SU-DHL-6 (cell line): ENCODE measurements at regions not wholly inside any gene's neighbourhood (a gene's known extent, or its start where the extent isn't known, plus 50 kb on each side); places are given as distances from the start of the nearest gene placed in this dataset.

ENCODE experiments used
- H2AFZ ChIP-seq: fragments of 200-600 bp; sonication (generic); 2 replicates; pipeline ENCODE4 v1.6.1; 2014; ENCODE audit warnings: low read depth, mild to moderate bottlenecking, moderate library complexity, mixed read lengths, antibody characterized with exemption, low read length; ENCODE audit not compliant: severe bottlenecking
- H3F3A ChIP-seq: fragments of 200-600 bp; shearing (Covaris generic); 2 replicates; pipeline ENCODE4 v1.6.0; 2016; ENCODE audit warnings: antibody characterized with exemption, mild to moderate bottlenecking; ENCODE audit not compliant: insufficient read depth
- H3K27ac ChIP-seq: fragments of 200-600 bp; sonication (generic); 2 replicates; pipeline ENCODE4 v1.5.1; 2016; ENCODE audit warnings: low read depth, mild to moderate bottlenecking, low read length, moderate library complexity, mixed read lengths
- H3K27me3 ChIP-seq: fragments of 200-600 bp; sonication (generic), shearing (Covaris generic); 2 replicates; pipeline ENCODE4 v1.6.0; 2014; ENCODE audit warnings: mild to moderate bottlenecking, low read length
- H3K36me3 ChIP-seq: fragments of 200-600 bp; sonication (generic); 2 replicates; pipeline ENCODE4 v1.6.1; 2014; ENCODE audit warnings: mild to moderate bottlenecking, low read length, mixed read lengths
- H3K4me2 ChIP-seq: fragments of 300-600, 200-600 bp; shearing (Covaris generic), sonication (generic); 2 replicates; pipeline ENCODE4 v1.6.0; 2014; ENCODE audit warnings: low read length, low read depth, mild to moderate bottlenecking; ENCODE audit not compliant: poor library complexity, severe bottlenecking
- H3K4me3 ChIP-seq: fragments of 200-600 bp; sonication (generic); 2 replicates; pipeline ENCODE4 v1.5.1; 2014; ENCODE audit warnings: antibody characterized with exemption, low read length, mild to moderate bottlenecking, mixed read lengths; ENCODE audit not compliant: insufficient read depth, poor library complexity, severe bottlenecking
- H3K79me2 ChIP-seq: fragments of 200-600 bp; sonication (generic); 2 replicates; pipeline ENCODE4 v1.6.1; 2014; ENCODE audit warnings: mild to moderate bottlenecking, low read length, moderate library complexity; ENCODE audit not compliant: insufficient read depth
- H3K9ac ChIP-seq: fragments of 200-600 bp; sonication (generic); 2 replicates; pipeline ENCODE4 v1.7.0; 2014; ENCODE audit warnings: mild to moderate bottlenecking, low read length
- H3K9me2 ChIP-seq: fragments of 200-600 bp; sonication (generic); replicated peaks from 2 replicates; pipeline ENCODE4 v1.6.1; 2014; ENCODE audit warnings: low read length; ENCODE audit not compliant: insufficient read depth
- H3K9me3 ChIP-seq: fragments of 200-600 bp; sonication (generic); 2 replicates; pipeline ENCODE4 v1.6.1; 2014; ENCODE audit warnings: low read length, mixed read lengths; ENCODE audit not compliant: insufficient read depth
- H4K20me1 ChIP-seq: fragments of 200-600 bp; sonication (generic); 2 replicates; pipeline ENCODE4 v1.6.1; 2014; ENCODE audit warnings: low read depth, mild to moderate bottlenecking, antibody characterized with exemption, low read length, moderate library complexity, mixed read lengths
- EZH2phosphoT487 ChIP-seq: fragments of 200-600 bp; sonication (generic), shearing (Covaris generic); conservative IDR thresholded peaks from 2 replicates; pipeline ENCODE4 v1.6.1; 2018; ENCODE audit warnings: mild to moderate bottlenecking, antibody characterized with exemption, low read length, moderate library complexity, mixed read lengths
- TF ChIP-seq, protein P1 (sequence below): fragments of 200-600 bp; sonication (generic); IDR thresholded peaks from one replicate; pipeline ENCODE4 v1.5.1; 2017; ENCODE audit warnings: antibody characterized with exemption, mild to moderate bottlenecking, low read length, moderate library complexity; ENCODE audit not compliant: insufficient read depth, poor library complexity, severe bottlenecking

DNA sequence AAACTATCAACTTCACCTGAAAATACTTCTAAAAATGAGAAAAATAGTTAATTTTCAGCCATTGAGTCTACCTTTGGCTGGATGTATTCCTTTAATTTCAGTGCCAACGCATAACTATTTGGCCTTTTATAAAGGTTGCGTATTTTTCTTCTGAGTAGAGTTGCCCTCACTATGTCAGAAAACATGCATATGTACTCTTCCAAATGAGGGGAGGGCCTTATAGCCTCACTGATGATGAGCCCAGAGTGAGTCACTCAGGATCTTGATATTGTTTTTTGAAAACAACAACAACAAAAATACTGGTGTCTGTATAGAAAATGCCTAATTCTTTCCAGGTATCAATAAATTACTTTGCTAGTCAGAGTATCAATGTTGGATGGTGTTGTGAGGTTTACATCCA, 349.3 kb downstream of the FBXO8 start:
- H3K9me3 ChIP-seq = no peaks in the 10 kb centered on the region
- no peak for TF ChIP-seq EZH2phosphoT487
- H3K36me3 ChIP-seq = no peaks in the 10 kb centered on the region
- H3K4me2 ChIP-seq = no peak overlapping the region
- H3F3A ChIP-seq = no peaks in the 10 kb centered on the region
- H2AFZ ChIP-seq = no peak overlapping the region
- no peak overlapping the region for H3K4me3 ChIP-seq
- H3K27ac ChIP-seq = no peak overlapping the region
- no peak overlapping the region for H3K9ac ChIP-seq
- no peaks in the 10 kb centered on the region for H3K9me2 ChIP-seq
- no peaks in the 10 kb centered on the region for H3K27me3 ChIP-seq
- no peaks in the 10 kb centered on the region; the same call in 1 of the 2 replicates for H4K20me1 ChIP-seq
- no peaks in the 10 kb centered on the region for H3K79me2 ChIP-seq

DNA sequence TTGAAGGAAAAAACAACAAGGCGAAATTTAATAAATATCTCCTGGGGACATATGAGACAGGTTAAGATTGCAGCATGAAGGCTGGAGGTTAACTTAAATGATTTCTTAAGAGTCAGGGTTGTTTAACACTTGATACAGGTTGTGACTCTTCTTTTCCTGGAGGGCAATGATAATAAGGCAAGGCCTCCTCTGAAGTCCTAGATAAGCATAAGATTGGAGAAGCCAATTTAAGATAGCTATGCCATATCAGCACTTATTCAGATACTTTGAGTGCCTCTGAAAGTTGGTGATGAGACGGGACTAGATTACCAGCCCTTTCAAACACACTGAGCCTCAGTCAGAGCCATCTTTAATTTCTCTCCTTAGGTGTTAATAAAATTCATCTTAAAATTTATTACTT, 350.8 kb downstream of the FBXO8 start:
- H3K27ac ChIP-seq = no peak overlapping the region
- TF ChIP-seq EZH2phosphoT487 = no peak
- TF ChIP-seq, protein P1, sequence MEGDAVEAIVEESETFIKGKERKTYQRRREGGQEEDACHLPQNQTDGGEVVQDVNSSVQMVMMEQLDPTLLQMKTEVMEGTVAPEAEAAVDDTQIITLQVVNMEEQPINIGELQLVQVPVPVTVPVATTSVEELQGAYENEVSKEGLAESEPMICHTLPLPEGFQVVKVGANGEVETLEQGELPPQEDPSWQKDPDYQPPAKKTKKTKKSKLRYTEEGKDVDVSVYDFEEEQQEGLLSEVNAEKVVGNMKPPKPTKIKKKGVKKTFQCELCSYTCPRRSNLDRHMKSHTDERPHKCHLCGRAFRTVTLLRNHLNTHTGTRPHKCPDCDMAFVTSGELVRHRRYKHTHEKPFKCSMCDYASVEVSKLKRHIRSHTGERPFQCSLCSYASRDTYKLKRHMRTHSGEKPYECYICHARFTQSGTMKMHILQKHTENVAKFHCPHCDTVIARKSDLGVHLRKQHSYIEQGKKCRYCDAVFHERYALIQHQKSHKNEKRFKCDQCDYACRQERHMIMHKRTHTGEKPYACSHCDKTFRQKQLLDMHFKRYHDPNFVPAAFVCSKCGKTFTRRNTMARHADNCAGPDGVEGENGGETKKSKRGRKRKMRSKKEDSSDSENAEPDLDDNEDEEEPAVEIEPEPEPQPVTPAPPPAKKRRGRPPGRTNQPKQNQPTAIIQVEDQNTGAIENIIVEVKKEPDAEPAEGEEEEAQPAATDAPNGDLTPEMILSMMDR = no peak
- no peaks in the 10 kb centered on the region for H3K79me2 ChIP-seq
- H3K27me3 ChIP-seq = no peaks in the 10 kb centered on the region
- H3K4me2 ChIP-seq = no peak overlapping the region
- no peaks in the 10 kb centered on the region for H3K9me3 ChIP-seq
- no peaks in the 10 kb centered on the region for H3F3A ChIP-seq
- H3K9me2 ChIP-seq = no peaks in the 10 kb centered on the region
- H2AFZ ChIP-seq = no peak overlapping the region
- no peak overlapping the region for H3K4me3 ChIP-seq
- no peaks in the 10 kb centered on the region; the same call in 1 of the 2 replicates for H4K20me1 ChIP-seq
- H3K9ac ChIP-seq = no peak overlapping the region
- H3K36me3 ChIP-seq = no peaks in the 10 kb centered on the region

DNA sequence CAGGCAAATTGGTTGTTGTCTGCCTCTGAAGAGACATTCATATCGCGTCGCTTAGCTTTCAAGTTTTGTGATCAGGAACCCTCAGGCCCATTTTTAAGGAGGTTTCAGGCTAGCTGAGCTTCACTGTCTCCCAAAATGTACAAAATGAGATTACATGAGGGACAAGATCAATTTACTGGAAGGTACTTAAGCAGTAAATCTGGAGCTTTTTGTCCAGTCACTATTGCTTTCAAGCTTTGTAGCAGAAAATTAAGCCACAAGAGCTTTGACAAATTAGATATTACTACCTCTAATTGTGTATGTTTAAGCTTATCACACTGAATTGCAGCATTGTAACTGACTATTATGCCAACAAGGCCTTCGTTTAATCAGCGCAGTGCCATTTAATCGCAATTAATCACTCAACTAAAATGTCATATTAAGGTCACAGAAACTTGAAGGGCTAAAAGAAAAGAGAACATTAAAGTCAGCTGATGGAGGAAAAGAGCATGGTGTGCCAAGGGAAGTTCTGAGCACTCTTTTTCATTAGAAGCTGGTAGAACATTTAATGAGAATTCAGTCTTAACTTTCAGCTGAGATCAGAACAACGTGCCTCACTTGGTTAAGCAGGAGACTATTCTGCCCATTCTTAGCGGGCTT, 353.0 kb downstream of the FBXO8 start:
- Histone ChIP-seq H3K9me2 (no peaks in the 10 kb centered on the region), H3K4me3 (no peak overlapping the region), H3K36me3 (no peaks in the 10 kb centered on the region), H2AFZ (no peak overlapping the region), H3K9ac (no peak overlapping the region), H3K4me2 (no peak overlapping the region), H3K27me3 (no peaks in the 10 kb centered on the region), H4K20me1 (no peaks in the 10 kb centered on the region; the same call in 1 of the 2 replicates), H3F3A (no peaks in the 10 kb centered on the region), H3K9me3 (no peaks in the 10 kb centered on the region), H3K79me2 (no peaks in the 10 kb centered on the region), H3K27ac (no peak overlapping the region)
- TF ChIP-seq EZH2phosphoT487 = no peak
- TF ChIP-seq, protein P1 = no peak

DNA sequence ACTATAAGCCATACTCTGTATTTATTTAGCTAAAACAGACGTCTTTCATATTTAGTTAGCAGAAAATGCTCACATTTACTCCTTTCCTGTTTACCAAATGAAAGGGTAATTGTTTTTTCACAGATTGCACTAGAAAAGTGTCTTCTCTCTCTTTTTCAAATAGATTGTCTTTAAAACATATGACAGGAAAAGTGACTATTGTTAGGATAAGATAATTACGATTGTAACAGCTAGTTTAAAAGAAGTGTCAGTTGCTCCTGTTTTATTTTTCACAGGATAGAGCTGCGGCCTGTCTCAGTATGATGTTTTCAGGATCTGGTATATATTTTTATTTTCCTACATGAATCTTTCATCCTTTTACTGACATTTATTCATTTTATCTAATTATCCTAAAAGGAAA, 353.5 kb downstream of the FBXO8 start:
- no peaks in the 10 kb centered on the region for H3K79me2 ChIP-seq
- H2AFZ ChIP-seq = no peak overlapping the region
- H3K9me3 ChIP-seq = no peaks in the 10 kb centered on the region
- H3K27me3 ChIP-seq = no peaks in the 10 kb centered on the region
- H3K27ac ChIP-seq = no peak overlapping the region
- no peak overlapping the region for H3K4me2 ChIP-seq
- H4K20me1 ChIP-seq = no peaks in the 10 kb centered on the region; the same call in 1 of the 2 replicates
- no peaks in the 10 kb centered on the region for H3F3A ChIP-seq
- H3K4me3 ChIP-seq = no peak overlapping the region
- TF ChIP-seq, protein P1 = no peak
- no peak for TF ChIP-seq EZH2phosphoT487
- H3K9me2 ChIP-seq = no peaks in the 10 kb centered on the region
- no peak overlapping the region for H3K9ac ChIP-seq
- no peaks in the 10 kb centered on the region for H3K36me3 ChIP-seq
